MCF 10A (cell line): ENCODE measurements at regions not wholly inside any gene's neighbourhood (a gene's known extent, or its start where the extent isn't known, plus 50 kb on each side); places are given as distances from the start of the nearest gene placed in this dataset.

Experiments used
- BruUV-seq: library from RNA; stranded (reverse); fragments of 400-500 nt; replicated peaks from 2 replicates; lab custom pipeline; 2021; lab: Mats Ljungman, UMichigan
- CTCF ChIA-PET: fragments of 300-600 bp; sonication (Branson Sonifier 250); formaldehyde crosslinking; extraction: SDS; loops from one replicate; lab custom pipeline; 2021; ENCODE audit warnings: antibody characterized with exemption, inconsistent platforms; lab: Yijun Ruan, JAX
- POLR2A ChIA-PET: fragments of 300-600, 350-650 bp; sonication (Branson Sonifier 250); formaldehyde crosslinking; extraction: SDS; loops from one replicate; lab custom pipeline; 2020; ENCODE audit warnings: antibody characterized with exemption, inconsistent platforms; lab: Yijun Ruan, JAX
- DNase-seq: peaks from one replicate; pipeline ENCODE4 v3.0.0-alpha.2; 2018; ENCODE audit not compliant: unreplicated experiment
- H3K27ac Mint-ChIP-seq: one replicate; pipeline ENCODE4 v1.8.0; 2022; ENCODE audit warnings: mild to moderate bottlenecking, low read depth, mixed read lengths; ENCODE audit not compliant: unreplicated experiment
- H3K27me3 Mint-ChIP-seq: one replicate; pipeline ENCODE4 v1.8.0; 2022; ENCODE audit warnings: mixed read lengths; ENCODE audit not compliant: insufficient read depth, unreplicated experiment
- H3K36me3 Mint-ChIP-seq: one replicate; pipeline ENCODE4 v1.8.0; 2022; ENCODE audit warnings: mild to moderate bottlenecking, moderate library complexity, mixed read lengths; ENCODE audit not compliant: insufficient read depth, unreplicated experiment
- H3K4me1 Mint-ChIP-seq: one replicate; pipeline ENCODE4 v1.8.0; 2022; ENCODE audit warnings: mixed read lengths; ENCODE audit not compliant: insufficient read depth, unreplicated experiment
- H3K4me3 Mint-ChIP-seq: one replicate; pipeline ENCODE4 v1.8.0; 2022; ENCODE audit warnings: mild to moderate bottlenecking, moderate library complexity, mixed read lengths; ENCODE audit not compliant: unreplicated experiment
- H3K9me3 Mint-ChIP-seq: one replicate; pipeline ENCODE4 v1.8.0; 2022; ENCODE audit warnings: mixed read lengths; ENCODE audit not compliant: unreplicated experiment
- intact Hi-C: fragments of 100-400 bp; cut with micrococcal nuclease; formaldehyde crosslinking; loops from 2 replicates; pipeline ENCODE4 v1.14.1; 2022
- TF ChIP-seq, protein P1 (sequence below): fragments of 200-600 bp; IDR thresholded peaks from one replicate; pipeline ENCODE4 v1.8.0; 2022; ENCODE audit warnings: antibody characterized with exemption, mild to moderate bottlenecking; ENCODE audit not compliant: unreplicated experiment

DNA sequence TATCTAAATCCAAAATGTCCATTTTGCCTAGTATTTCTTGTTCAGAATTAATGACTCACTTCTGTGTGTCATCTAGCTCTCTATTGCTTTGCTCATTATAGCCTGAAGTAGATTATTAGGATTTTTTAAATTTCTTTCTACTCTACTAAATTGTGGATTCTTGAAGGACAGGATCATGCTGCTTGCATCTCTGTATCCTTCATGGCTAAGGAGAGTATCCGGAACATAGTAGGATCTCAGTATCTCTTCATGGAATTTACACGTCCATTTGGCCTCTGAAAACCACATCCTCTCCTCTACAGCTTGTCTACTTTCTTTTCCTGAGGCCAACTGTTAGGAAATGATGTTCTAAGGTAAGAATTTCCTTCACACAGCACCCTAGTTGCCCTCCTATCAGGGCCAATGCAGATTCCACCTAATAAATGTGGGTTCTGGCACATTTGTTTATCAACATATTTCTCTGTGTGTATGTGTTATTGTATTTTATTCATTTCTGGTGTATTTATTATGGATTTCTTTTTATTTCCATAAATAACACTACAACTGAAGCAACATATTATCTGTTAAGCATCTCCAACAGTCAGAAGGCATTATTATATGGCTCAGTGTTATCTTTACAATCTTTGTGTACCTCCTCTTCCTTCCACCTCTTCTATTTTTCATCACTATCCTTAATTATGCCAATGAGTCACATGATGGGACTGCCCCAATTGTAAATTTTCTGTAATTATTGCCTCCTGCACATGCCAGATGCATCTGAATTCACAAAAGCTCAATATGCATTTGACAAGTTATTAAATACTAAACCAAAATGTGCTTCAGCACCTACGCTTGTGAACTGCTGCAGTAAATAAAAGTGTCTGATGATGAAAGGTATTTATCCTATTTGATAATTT lies 557.8 kb upstream of the TLE4 start:
- peak overlapping the region; percentile 40 for H3K27ac Mint-ChIP-seq
- TF ChIP-seq, protein P1, sequence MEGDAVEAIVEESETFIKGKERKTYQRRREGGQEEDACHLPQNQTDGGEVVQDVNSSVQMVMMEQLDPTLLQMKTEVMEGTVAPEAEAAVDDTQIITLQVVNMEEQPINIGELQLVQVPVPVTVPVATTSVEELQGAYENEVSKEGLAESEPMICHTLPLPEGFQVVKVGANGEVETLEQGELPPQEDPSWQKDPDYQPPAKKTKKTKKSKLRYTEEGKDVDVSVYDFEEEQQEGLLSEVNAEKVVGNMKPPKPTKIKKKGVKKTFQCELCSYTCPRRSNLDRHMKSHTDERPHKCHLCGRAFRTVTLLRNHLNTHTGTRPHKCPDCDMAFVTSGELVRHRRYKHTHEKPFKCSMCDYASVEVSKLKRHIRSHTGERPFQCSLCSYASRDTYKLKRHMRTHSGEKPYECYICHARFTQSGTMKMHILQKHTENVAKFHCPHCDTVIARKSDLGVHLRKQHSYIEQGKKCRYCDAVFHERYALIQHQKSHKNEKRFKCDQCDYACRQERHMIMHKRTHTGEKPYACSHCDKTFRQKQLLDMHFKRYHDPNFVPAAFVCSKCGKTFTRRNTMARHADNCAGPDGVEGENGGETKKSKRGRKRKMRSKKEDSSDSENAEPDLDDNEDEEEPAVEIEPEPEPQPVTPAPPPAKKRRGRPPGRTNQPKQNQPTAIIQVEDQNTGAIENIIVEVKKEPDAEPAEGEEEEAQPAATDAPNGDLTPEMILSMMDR: no peak
- H3K4me3 Mint-ChIP-seq: no peak overlapping the region
- ChIA-PET POLR2A (interaction anchor here (0.7 kb wide), 1 partner anchor 13 kb away, joined by 4 read pairs; no protein-coding TSS in a partner anchor), CTCF (interaction anchor here (0.6 to 0.7 kb wide), 2 partner anchors 264 to 411 kb away, joined by 3 to 5 read pairs; no protein-coding TSS in a partner anchor)
- no TSS peak for BruUV-seq
- H3K9me3 Mint-ChIP-seq: peaks cover 7% of the 10 kb centered on the region
- H3K27me3 Mint-ChIP-seq: no peaks in the 10 kb centered on the region
- H3K36me3 Mint-ChIP-seq: no peaks in the 10 kb centered on the region
- DNase-seq: no peak
- peaks cover 27% of the 10 kb centered on the region for H3K4me1 Mint-ChIP-seq
- intact Hi-C loops: no loop called here

DNA sequence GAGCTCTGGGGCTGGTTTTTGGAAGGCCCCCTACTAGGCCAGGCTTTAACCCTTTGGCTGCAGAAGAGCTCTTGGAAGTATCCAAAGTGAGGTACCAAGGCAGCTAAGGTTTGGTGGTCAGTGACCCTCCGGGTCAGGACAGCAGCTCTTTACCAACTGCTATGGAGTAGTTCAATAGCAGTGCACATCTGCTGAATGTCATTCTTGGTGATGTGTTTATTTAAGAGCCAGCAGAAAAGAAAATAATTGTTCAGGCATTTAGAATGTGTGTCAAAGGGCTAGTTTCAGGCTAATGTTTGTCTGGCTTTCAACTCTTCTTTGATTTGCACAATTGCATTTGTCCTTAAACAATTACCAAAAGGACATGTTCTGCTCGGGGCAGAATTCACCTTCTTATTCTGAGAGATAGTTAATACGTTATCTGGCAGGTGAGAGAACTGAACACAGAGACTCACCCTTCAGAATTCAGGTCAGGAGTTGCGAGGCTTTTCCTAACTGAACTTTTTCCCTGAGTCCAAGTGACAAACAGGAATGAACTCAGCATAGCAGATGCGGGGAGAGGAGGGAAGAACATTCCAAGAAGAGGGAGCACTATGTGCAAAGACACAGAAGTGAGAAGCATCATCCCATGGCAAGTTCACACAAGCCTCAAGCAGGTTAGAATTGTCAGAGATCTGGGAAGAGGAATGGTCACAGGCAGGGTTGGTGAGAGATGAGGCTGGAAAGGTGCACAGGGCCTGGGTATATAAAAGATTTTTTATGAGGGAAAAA lies 556.7 kb upstream of the TLE4 start:
- Mint-ChIP-seq H3K4me1 (peaks cover 27% of the 10 kb centered on the region), H3K27ac (peak overlapping the region; percentile 69), H3K9me3 (peaks cover 7% of the 10 kb centered on the region), H3K27me3 (no peaks in the 10 kb centered on the region), H3K4me3 (no peak overlapping the region), H3K36me3 (no peaks in the 10 kb centered on the region)
- POLR2A ChIA-PET: interaction anchor here (0.6 to 2.9 kb wide), 6 partner anchors 9 to 377 kb away, joined by 3 to 10 read pairs (median 4); no protein-coding TSS in a partner anchor
- intact Hi-C loops: no loop called here
- CTCF ChIA-PET: no interaction called here
- DNase-seq: no peak
- BruUV-seq: no TSS peak
- TF ChIP-seq, protein P1: no peak

DNA sequence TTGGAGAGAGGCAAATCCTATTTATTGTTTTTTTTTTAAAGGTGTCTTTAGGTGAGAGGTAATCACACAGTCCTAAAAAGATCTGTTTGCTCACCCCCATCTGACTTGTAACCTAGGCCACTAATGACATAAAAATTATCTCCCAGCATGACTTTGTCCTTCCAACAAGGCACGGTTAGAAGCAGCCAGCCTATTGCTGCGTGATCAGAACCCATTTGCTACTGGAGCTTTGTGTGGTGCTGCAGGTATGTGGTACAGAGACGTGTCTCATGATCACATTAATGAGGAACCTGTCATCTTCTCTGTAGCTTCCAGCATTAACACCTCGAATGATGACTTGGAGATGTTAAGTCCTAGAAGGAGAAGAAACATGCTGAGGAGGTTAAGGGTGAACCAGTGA lies 555.8 kb upstream of the TLE4 start:
- no peak overlapping the region for H3K27ac Mint-ChIP-seq
- peaks cover 7% of the 10 kb centered on the region for H3K9me3 Mint-ChIP-seq
- intact Hi-C loops: no loop called here
- H3K36me3 Mint-ChIP-seq: no peaks in the 10 kb centered on the region
- TF ChIP-seq, protein P1: no peak
- POLR2A ChIA-PET: interaction anchor here (0.6 to 2.9 kb wide), 4 partner anchors 9 to 378 kb away, joined by 3 to 10 read pairs (median 4); no protein-coding TSS in a partner anchor
- CTCF ChIA-PET: interaction anchor here (0.9 to 1.0 kb wide), 2 partner anchors 29 to 647 kb away, joined by 3 read pairs; no protein-coding TSS in a partner anchor
- H3K27me3 Mint-ChIP-seq: no peaks in the 10 kb centered on the region
- BruUV-seq: no TSS peak
- peaks cover 27% of the 10 kb centered on the region for H3K4me1 Mint-ChIP-seq
- DNase-seq: no peak
- no peak overlapping the region for H3K4me3 Mint-ChIP-seq
